Liver (tissue), 8 donors: ENCODE measurements at regions not wholly inside any gene's neighbourhood (a gene's known extent, or its start where the extent isn't known, plus 50 kb on each side); places are given as distances from the start of the nearest gene placed in this dataset.
A peak's percentile ranks its signal among the peaks of the same experiment; 100 is the strongest.

Source experiments
- DNase-seq: peaks from one replicate; pipeline ENCODE4 v3.0.0-alpha.2; 2017; ENCODE audit warnings: low spot score
- H3K27ac ChIP-seq, 2 donors: one replicate each; pipeline ENCODE4 v1.7.0; 2013; ENCODE audit warnings: inconsistent platforms in 2 of 2, low read length in 2 of 2, control low read depth in 1 of 2, low read depth in 1 of 2, mild to moderate bottlenecking in 1 of 2
- H3K27me3 ChIP-seq, 4 donors: one replicate each; pipeline versions ENCODE4 v1.6.1 to v1.7.0; 2013; ENCODE audit warnings: low read length in 3 of 4, inconsistent platforms in 1 of 4, mild to moderate bottlenecking in 1 of 4, moderate library complexity in 1 of 4; ENCODE audit not compliant: control insufficient read depth in 4 of 4, insufficient read depth in 4 of 4
- H3K36me3 ChIP-seq, 4 donors: one replicate each; pipeline versions ENCODE4 v1.6.1 to v1.7.0; 2013; ENCODE audit warnings: low read length in 3 of 4, mild to moderate bottlenecking in 3 of 4, low read depth in 1 of 4, moderate library complexity in 1 of 4; ENCODE audit not compliant: control insufficient read depth in 4 of 4, insufficient read depth in 3 of 4
- H3K4me1 ChIP-seq, 4 donors: one replicate each; pipeline versions ENCODE4 v1.6.1 to v1.7.0; 2013; ENCODE audit warnings: low read length in 3 of 4, mild to moderate bottlenecking in 3 of 4, moderate library complexity in 1 of 4; ENCODE audit not compliant: control insufficient read depth in 4 of 4, insufficient read depth in 4 of 4
- H3K4me3 ChIP-seq, 3 donors: one replicate each; pipeline versions ENCODE4 v1.6.1 to v1.7.0; 2013; ENCODE audit warnings: low read length in 3 of 3, control low read depth in 1 of 3, low read depth in 1 of 3, mild to moderate bottlenecking in 1 of 3
- H3K9ac ChIP-seq, 2 donors: one replicate each; pipeline ENCODE4 v1.7.0; 2013; ENCODE audit warnings: low read length in 2 of 2, mild to moderate bottlenecking in 2 of 2, moderate library complexity in 2 of 2, control low read depth in 1 of 2, low read depth in 1 of 2
- H3K9me3 ChIP-seq, 4 donors: one replicate each; pipeline versions ENCODE4 v1.6.1 to v1.7.0; 2013; ENCODE audit warnings: low read length in 3 of 4; ENCODE audit not compliant: control insufficient read depth in 4 of 4
- ATF3 ChIP-seq: IDR thresholded peaks from 2 replicates; pipeline ENCODE4 v1.6.1; 2016; ENCODE audit warnings: antibody characterized with exemption
- CTCF ChIP-seq: fragments of 150-350 bp; IDR thresholded peaks from 2 replicates; pipeline ENCODE4 v1.5.1; 2017; ENCODE audit warnings: improper control_type of control experiment, low read depth, low read length; ENCODE audit not compliant: missing input control
- EGR1 ChIP-seq, 2 donors: IDR thresholded peaks; 2 replicates each; pipeline ENCODE4 v1.6.1; 2016 to 2018; ENCODE audit warnings: antibody characterized with exemption in 2 of 2, low read depth in 2 of 2
- FOXA1 ChIP-seq: IDR thresholded peaks from 2 replicates; pipeline ENCODE4 v1.6.1; 2016; ENCODE audit warnings: antibody characterized with exemption
- FOXA2 ChIP-seq: IDR thresholded peaks from 2 replicates; pipeline ENCODE4 v1.6.1; 2016; ENCODE audit warnings: antibody characterized with exemption
- GABPA ChIP-seq, 2 donors: IDR thresholded peaks in 1 of 2; conservative IDR thresholded peaks in 1 of 2; 2 replicates each; pipeline ENCODE4 v1.6.1; 2016; ENCODE audit warnings: antibody characterized with exemption in 2 of 2, mild to moderate bottlenecking in 1 of 2, moderate library complexity in 1 of 2
- HNF4A ChIP-seq, 2 donors: conservative IDR thresholded peaks; 2 replicates each; pipeline ENCODE4 v1.6.1; 2016; ENCODE audit warnings: antibody characterized with exemption in 2 of 2, mild to moderate bottlenecking in 2 of 2
- HNF4G ChIP-seq: IDR thresholded peaks from 2 replicates; pipeline ENCODE4 v1.6.1; 2016; ENCODE audit warnings: antibody characterized with exemption
- JUND ChIP-seq, 2 donors: IDR thresholded peaks; 2 replicates each; pipeline ENCODE4 v1.6.1; 2016; ENCODE audit warnings: antibody characterized with exemption in 2 of 2
- MAX ChIP-seq: IDR thresholded peaks from 2 replicates; pipeline ENCODE4 v1.6.1; 2016; ENCODE audit warnings: antibody characterized with exemption
- RAD21 ChIP-seq, 2 donors: IDR thresholded peaks; 2 replicates each; pipeline ENCODE4 v1.6.1; 2016; ENCODE audit warnings: antibody characterized with exemption in 2 of 2, mild to moderate bottlenecking in 2 of 2
- REST ChIP-seq: IDR thresholded peaks from 2 replicates; pipeline ENCODE4 v1.6.1; 2016; ENCODE audit warnings: antibody characterized with exemption, mild to moderate bottlenecking
- RXRA ChIP-seq, 2 donors: IDR thresholded peaks; 2 replicates each; pipeline ENCODE4 v1.6.1; 2017 to 2018; ENCODE audit warnings: antibody characterized with exemption in 2 of 2, mild to moderate bottlenecking in 1 of 2
- SP1 ChIP-seq: IDR thresholded peaks from 2 replicates; pipeline ENCODE4 v1.6.1; 2018; ENCODE audit warnings: antibody characterized with exemption, mild to moderate bottlenecking
- TAF1 ChIP-seq: conservative IDR thresholded peaks from 2 replicates; pipeline ENCODE4 v1.6.1; 2016; ENCODE audit warnings: antibody characterized with exemption, mild to moderate bottlenecking
- YY1 ChIP-seq: IDR thresholded peaks from 2 replicates; pipeline ENCODE4 v1.6.1; 2016; ENCODE audit warnings: antibody characterized with exemption, mild to moderate bottlenecking
- WGBS: extraction: QIAGEN DNeasy Blood & Tissue Kit; methylation state at CpG from one replicate; pipeline ENCODE4 v1.1.7; 2013; 5-methylcytosine and 5-hydroxymethylcytosine counted together
- donor health status: healthy.
- donor health status: healthy.
- donor health status: healthy.
- donor health status: healthy.
- donor health status: healthy.

- no peaks in the 10 kb centered on the region for H3K27me3 ChIP-seq
- H3K27ac ChIP-seq: no peak overlapping the region
- H3K36me3 ChIP-seq: no peaks in the 10 kb centered on the region
- TF ChIP-seq ATF3: peak; percentile 86
- peak; percentile 84 to 92 for TF ChIP-seq RXRA (IDR thresholded peaks at IDR 0.05)
- no peak for TF ChIP-seq FOXA1
- peak; percentile 91 to 97 for TF ChIP-seq JUND (IDR thresholded peaks at IDR 0.05)
- TF ChIP-seq MAX: no peak
- peak in 1 of 2 donors; percentile 43 for TF ChIP-seq HNF4A (conservative IDR thresholded peaks at IDR 0.05)
- TF ChIP-seq EGR1 (IDR thresholded peaks at IDR 0.05; ENCODE audit: low read depth in 2 of 2): peak in 1 of 2 donors; percentile 45
- TF ChIP-seq CTCF: no peak
- no peak for TF ChIP-seq REST
- no peaks in the 10 kb centered on the region for H3K9me3 ChIP-seq
- H3K9ac ChIP-seq: no peak overlapping the region
- H3K4me1 ChIP-seq: peaks cover 1 to 31% (median 17%) of the 10 kb centered on the region in 4 donors
- no peak overlapping the region for H3K4me3 ChIP-seq
- no peak for DNase-seq
Observed at GRCh38 chr16:80404847-80405246, 135.9 kb upstream of the DYNLRB2 start.

- Histone ChIP-seq H3K27ac (no peak overlapping the region), H3K4me1 (peaks cover 1 to 31% (median 17%) of the 10 kb centered on the region in 4 donors), H3K27me3 (no peaks in the 10 kb centered on the region), H3K4me3 (no peak overlapping the region), H3K36me3 (no peaks in the 10 kb centered on the region), H3K9me3 (no peaks in the 10 kb centered on the region), H3K9ac (no peak overlapping the region)
- TF ChIP-seq RXRA (IDR thresholded peaks at IDR 0.05) (no peak), RAD21 (IDR thresholded peaks at IDR 0.05) (no peak), HNF4A (conservative IDR thresholded peaks at IDR 0.05) (no peak), GABPA (IDR thresholded peaks at IDR 0.05 in 1 of 2, conservative IDR thresholded peaks at IDR 0.05 in 1 of 2) (no peak), ATF3 (no peak), SP1 (no peak), HNF4G (no peak), EGR1 (IDR thresholded peaks at IDR 0.05; ENCODE audit: low read depth in 2 of 2) (no peak), FOXA1 (no peak), FOXA2 (no peak), TAF1 (no peak), REST (no peak), YY1 (no peak), JUND (IDR thresholded peaks at IDR 0.05) (no peak), CTCF (no peak)
- WGBS: 80% methylated on average over 3 of the region's 3 CpGs
- no peak for DNase-seq
Observed at GRCh38 chr16:80403894-80404293, 136.9 kb upstream of the DYNLRB2 start.
